Transverse colon (tissue), 4 donors: ENCODE measurements at regions not wholly inside any gene's neighbourhood (a gene's known extent, or its start where the extent isn't known, plus 50 kb on each side); places are given as distances from the start of the nearest gene placed in this dataset.

Source experiments
- CTCF ChIP-seq, 5 experiments: fragments of 200-600 bp in 3 of 5; fragments of 450-650 bp in 2 of 5; sonication (generic) in 3 of 5; IDR thresholded peaks; 1 replicate in 2 of 5; 2 replicates in 3 of 5; pipeline ENCODE4 v1.5.1; 2016 to 2017; ENCODE audit warnings: antibody characterized with exemption in 5 of 5, inconsistent platforms in 3 of 5, mild to moderate bottlenecking in 2 of 5, moderate library complexity in 1 of 5
- POLR2A ChIP-seq: fragments of 450-650 bp; IDR thresholded peaks from one replicate; pipeline ENCODE4 v1.6.1; 2016; ENCODE audit warnings: antibody characterized with exemption, mild to moderate bottlenecking, moderate library complexity
- POLR2AphosphoS5 ChIP-seq, 3 donors: sonication (generic); formaldehyde crosslinking; IDR thresholded peaks; one replicate each; pipeline ENCODE4 v1.6.1; 2016; ENCODE audit warnings: antibody characterized with exemption in 3 of 3

- TF ChIP-seq POLR2AphosphoS5 (IDR thresholded peaks at IDR 0.05) (no peak), POLR2A (no peak), CTCF (IDR thresholded peaks at IDR 0.05) (no peak)
Observed at GRCh38 chr5:3695818-3696217, 100.2 kb downstream of the IRX1 start.
